SK-N-SH treated with all-trans-retinoic acid at 6 μM for 48 hours (cell line): ENCODE measurements at regions not wholly inside any gene's neighbourhood (a gene's known extent, or its start where the extent isn't known, plus 50 kb on each side); places are given as distances from the start of the nearest gene placed in this dataset.
"Not testable (repeated sequence)": the region's sequence is repeated elsewhere in the genome, so short reads cannot be mapped to it uniquely, and the experiment has no call there.

Source experiments
- ATAC-seq: fragments of 200-7000 bp; cut with Tn5 transposase; 3 replicates; pipeline ENCODE4 v1.9.1; 2020; ENCODE audit warnings: mild to moderate bottlenecking, moderate library complexity
- ARNTL ChIP-seq: fragments of 450-650 bp; formaldehyde crosslinking; IDR thresholded peaks from 2 replicates; pipeline ENCODE4 v1.5.0; 2020; ENCODE audit warnings: low read depth, mild to moderate bottlenecking, moderate library complexity, borderline replicate concordance
- BACH2 ChIP-seq: fragments of 250-450 bp; sonication (Bioruptor Pico); IDR thresholded peaks from 2 replicates; pipeline ENCODE4 v1.9.0; 2021; ENCODE audit warnings: mild to moderate bottlenecking, borderline replicate concordance
- ESRRG ChIP-seq: fragments of 250-450 bp; sonication (Bioruptor Pico); IDR thresholded peaks from 2 replicates; pipeline ENCODE4 v1.6.1; 2021; ENCODE audit warnings: mild to moderate bottlenecking
- GLIS3 ChIP-seq: fragments of 250-450 bp; sonication (Bioruptor Pico); IDR thresholded peaks from 2 replicates; pipeline ENCODE4 v1.5.0; 2020; ENCODE audit warnings: mild to moderate bottlenecking, moderate library complexity
- ISL1 ChIP-seq: fragments of 250-450 bp; sonication (Bioruptor Pico); IDR thresholded peaks from 2 replicates; pipeline ENCODE4 v2.1.2; 2022; ENCODE audit warnings: mild to moderate bottlenecking, moderate library complexity
- OSR1 ChIP-seq: fragments of 250-450 bp; sonication (Bioruptor Pico); IDR thresholded peaks from 2 replicates; pipeline ENCODE4 v1.8.0; 2022; ENCODE audit warnings: moderate library complexity, mild to moderate bottlenecking, inconsistent platforms
- PPARA ChIP-seq: fragments of 250-450 bp; sonication (Bioruptor Pico); IDR thresholded peaks from 2 replicates; pipeline ENCODE4 v1.5.0; 2020; ENCODE audit warnings: mild to moderate bottlenecking, borderline replicate concordance
- TCF4 ChIP-seq: fragments of 250-450 bp; sonication (Bioruptor Pico); IDR thresholded peaks from 2 replicates; pipeline ENCODE4 v1.8.0; 2021; ENCODE audit warnings: mild to moderate bottlenecking, moderate library complexity, borderline replicate concordance
- TOX ChIP-seq: fragments of 250-450 bp; sonication (Bioruptor Pico); IDR thresholded peaks from 2 replicates; pipeline ENCODE4 v1.8.0; 2021; ENCODE audit warnings: mild to moderate bottlenecking, moderate library complexity, borderline replicate concordance
- ZC3H10 ChIP-seq: fragments of 250-450 bp; sonication (Bioruptor Pico); IDR thresholded peaks from 2 replicates; pipeline ENCODE4 v1.5.1; 2021; ENCODE audit warnings: mild to moderate bottlenecking, moderate library complexity
- ZFP3 ChIP-seq: fragments of 250-450 bp; sonication (Bioruptor Pico); IDR thresholded peaks from 2 replicates; pipeline ENCODE4 v1.5.0; 2020; ENCODE audit warnings: mild to moderate bottlenecking, moderate library complexity
- ZNF565 ChIP-seq: fragments of 450-650 bp; formaldehyde crosslinking; conservative IDR thresholded peaks from 2 replicates; pipeline ENCODE4 v1.5.0; 2020; ENCODE audit warnings: low read depth, mild to moderate bottlenecking, moderate library complexity
- ZNF70 ChIP-seq: fragments of 450-650 bp; formaldehyde crosslinking; IDR thresholded peaks from 2 replicates; pipeline ENCODE4 v1.5.0; 2020; ENCODE audit warnings: mild to moderate bottlenecking, moderate library complexity
- ZNF8 ChIP-seq: fragments of 450-650 bp; formaldehyde crosslinking; IDR thresholded peaks from 2 replicates; pipeline ENCODE4 v1.5.0; 2020; ENCODE audit warnings: mild to moderate bottlenecking, moderate library complexity
- TF ChIP-seq, protein P1 (sequence below): fragments of 250-450 bp; sonication (Bioruptor Pico); IDR thresholded peaks from 2 replicates; pipeline ENCODE4 v1.5.1; 2020; ENCODE audit warnings: low read depth, mild to moderate bottlenecking, moderate library complexity
- TF ChIP-seq, protein P2 (sequence below): fragments of 250-450 bp; sonication (Bioruptor Pico); IDR thresholded peaks from 2 replicates; pipeline ENCODE4 v1.8.0; 2020; ENCODE audit warnings: mild to moderate bottlenecking, moderate library complexity, borderline replicate concordance
- TF ChIP-seq, protein P3 (sequence below): fragments of 250-450 bp; sonication (Bioruptor Pico); IDR thresholded peaks from 2 replicates; pipeline ENCODE4 v1.8.0; 2021; ENCODE audit warnings: low read depth, mild to moderate bottlenecking, moderate library complexity, borderline replicate concordance
- TF ChIP-seq, protein P4 (sequence below): fragments of 250-450 bp; sonication (Bioruptor Pico); IDR thresholded peaks from 2 replicates; pipeline ENCODE4 v1.5.1; 2021; ENCODE audit warnings: mild to moderate bottlenecking, moderate library complexity
- TF ChIP-seq, protein P5 (sequence below): fragments of 250-450 bp; sonication (Bioruptor Pico); IDR thresholded peaks from 2 replicates; pipeline ENCODE4 v1.5.0; 2020; ENCODE audit warnings: mild to moderate bottlenecking, moderate library complexity

DNA sequence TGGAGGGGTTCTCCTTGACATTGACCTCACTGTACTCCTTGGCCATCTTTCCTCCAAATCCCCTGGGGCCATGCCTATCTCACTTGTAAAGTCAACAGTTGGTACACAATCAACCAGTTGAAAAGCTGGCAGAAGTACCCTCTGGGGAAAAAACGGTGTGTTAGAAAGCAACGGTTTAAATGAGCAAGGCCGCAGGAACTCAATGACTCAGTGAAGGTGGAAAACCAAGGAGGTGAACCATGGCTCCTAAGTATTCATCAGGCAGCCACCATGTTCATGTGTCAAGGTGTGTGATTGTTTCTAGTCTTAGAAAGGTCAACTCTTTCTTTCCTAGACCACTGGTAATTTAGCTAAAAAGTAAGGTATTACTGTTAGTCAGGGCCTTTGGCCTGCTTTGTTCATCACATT lies 130.9 kb upstream of the SATB1 start (continued):
- TF ChIP-seq, protein P1, sequence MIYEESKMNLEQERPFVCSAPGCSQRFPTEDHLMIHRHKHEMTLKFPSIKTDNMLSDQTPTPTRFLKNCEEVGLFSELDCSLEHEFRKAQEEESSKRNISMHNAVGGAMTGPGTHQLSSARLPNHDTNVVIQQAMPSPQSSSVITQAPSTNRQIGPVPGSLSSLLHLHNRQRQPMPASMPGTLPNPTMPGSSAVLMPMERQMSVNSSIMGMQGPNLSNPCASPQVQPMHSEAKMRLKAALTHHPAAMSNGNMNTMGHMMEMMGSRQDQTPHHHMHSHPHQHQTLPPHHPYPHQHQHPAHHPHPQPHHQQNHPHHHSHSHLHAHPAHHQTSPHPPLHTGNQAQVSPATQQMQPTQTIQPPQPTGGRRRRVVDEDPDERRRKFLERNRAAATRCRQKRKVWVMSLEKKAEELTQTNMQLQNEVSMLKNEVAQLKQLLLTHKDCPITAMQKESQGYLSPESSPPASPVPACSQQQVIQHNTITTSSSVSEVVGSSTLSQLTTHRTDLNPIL (CRISPR knock-in tag), result no peak
- TF ChIP-seq, protein P2, sequence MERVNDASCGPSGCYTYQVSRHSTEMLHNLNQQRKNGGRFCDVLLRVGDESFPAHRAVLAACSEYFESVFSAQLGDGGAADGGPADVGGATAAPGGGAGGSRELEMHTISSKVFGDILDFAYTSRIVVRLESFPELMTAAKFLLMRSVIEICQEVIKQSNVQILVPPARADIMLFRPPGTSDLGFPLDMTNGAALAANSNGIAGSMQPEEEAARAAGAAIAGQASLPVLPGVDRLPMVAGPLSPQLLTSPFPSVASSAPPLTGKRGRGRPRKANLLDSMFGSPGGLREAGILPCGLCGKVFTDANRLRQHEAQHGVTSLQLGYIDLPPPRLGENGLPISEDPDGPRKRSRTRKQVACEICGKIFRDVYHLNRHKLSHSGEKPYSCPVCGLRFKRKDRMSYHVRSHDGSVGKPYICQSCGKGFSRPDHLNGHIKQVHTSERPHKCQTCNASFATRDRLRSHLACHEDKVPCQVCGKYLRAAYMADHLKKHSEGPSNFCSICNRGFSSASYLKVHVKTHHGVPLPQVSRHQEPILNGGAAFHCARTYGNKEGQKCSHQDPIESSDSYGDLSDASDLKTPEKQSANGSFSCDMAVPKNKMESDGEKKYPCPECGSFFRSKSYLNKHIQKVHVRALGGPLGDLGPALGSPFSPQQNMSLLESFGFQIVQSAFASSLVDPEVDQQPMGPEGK, result no peak
- no peak for TF ChIP-seq BACH2 (CRISPR knock-in tag)
- TF ChIP-seq ZFP3 (CRISPR knock-in tag), result no peak

DNA sequence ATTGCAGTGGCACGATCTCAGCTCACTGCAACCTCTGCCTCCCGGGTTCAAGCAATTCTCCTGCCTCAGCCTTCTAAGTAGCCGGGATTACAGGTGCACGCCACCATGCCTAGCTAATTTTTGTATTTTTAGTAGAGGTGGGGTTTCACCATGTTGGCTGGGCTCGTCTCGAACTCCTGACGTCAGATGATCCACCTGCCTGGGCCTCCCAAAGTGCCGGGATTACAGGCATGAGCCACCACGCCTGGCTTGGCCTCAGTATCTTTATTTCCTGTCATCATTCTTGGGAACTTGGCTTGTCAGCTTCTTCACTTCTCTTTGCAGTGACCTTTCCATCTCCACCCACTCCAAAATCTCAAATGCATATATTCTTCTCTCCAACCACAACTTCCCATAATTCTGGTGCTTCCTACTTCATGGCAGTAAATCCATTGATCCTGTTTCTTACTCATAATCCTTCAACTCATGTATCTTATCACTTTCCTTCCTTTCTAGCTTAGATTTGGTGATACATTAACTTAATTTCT lies 127.5 kb upstream of the SATB1 start:
- ATAC-seq, result not testable (repeated sequence)

DNA sequence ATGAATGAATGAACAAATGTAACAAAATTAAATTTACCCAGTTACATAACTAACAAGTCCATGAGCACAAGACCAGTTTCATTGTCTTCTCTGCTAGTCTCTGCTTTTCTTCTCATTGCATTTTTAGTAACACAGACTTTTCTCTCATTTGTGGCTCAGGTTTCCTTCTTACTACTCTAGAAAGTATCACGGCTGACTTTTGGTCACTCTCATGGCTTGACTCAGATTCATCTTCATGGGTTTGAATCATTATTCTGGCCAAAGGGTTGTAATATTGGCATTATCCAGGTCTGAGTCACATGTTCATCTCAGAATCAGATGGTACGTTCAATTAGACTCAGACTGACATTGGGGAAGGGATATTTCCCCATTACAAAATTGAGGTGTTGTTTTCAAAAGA lies 121.5 kb upstream of the SATB1 start:
- ATAC-seq, result no peak
- TF ChIP-seq ZNF8 (CRISPR knock-in tag), result no peak
- no peak for TF ChIP-seq ESRRG
- TF ChIP-seq ISL1 (CRISPR knock-in tag), result no peak
- no peak for TF ChIP-seq OSR1 (CRISPR knock-in tag)
- TF ChIP-seq ZC3H10 (CRISPR knock-in tag), result no peak
- no peak for TF ChIP-seq PPARA (CRISPR knock-in tag)
- TF ChIP-seq, protein P3, sequence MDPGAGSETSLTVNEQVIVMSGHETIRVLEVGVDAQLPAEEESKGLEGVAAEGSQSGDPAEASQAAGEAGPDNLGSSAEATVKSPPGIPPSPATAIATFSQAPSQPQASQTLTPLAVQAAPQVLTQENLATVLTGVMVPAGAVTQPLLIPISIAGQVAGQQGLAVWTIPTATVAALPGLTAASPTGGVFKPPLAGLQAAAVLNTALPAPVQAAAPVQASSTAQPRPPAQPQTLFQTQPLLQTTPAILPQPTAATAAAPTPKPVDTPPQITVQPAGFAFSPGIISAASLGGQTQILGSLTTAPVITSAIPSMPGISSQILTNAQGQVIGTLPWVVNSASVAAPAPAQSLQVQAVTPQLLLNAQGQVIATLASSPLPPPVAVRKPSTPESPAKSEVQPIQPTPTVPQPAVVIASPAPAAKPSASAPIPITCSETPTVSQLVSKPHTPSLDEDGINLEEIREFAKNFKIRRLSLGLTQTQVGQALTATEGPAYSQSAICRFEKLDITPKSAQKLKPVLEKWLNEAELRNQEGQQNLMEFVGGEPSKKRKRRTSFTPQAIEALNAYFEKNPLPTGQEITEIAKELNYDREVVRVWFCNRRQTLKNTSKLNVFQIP, result no peak
- TF ChIP-seq BACH2 (CRISPR knock-in tag), result no peak
- TF ChIP-seq, all 23 proteins: peak for 0

DNA sequence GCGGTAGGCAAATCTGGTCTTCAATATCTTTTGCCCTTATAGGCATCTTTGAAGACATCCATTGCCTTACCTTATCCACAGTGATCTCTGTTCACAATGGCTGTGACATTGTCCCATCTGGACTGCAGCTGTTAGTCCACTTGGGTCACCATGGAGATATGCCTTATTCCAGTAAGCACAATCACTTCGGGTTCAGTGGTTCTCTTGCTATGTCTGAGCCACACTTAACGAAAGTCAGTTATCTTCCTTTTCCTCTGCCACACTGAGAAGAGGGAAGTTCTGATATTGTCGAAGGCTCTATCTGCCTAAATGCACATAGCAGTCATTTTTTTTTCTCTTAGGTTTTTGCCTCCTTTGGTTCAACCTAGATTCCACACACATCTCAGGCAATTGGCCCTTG lies 119.0 kb upstream of the SATB1 start:
- no peak for ATAC-seq
- TF ChIP-seq, protein P4, sequence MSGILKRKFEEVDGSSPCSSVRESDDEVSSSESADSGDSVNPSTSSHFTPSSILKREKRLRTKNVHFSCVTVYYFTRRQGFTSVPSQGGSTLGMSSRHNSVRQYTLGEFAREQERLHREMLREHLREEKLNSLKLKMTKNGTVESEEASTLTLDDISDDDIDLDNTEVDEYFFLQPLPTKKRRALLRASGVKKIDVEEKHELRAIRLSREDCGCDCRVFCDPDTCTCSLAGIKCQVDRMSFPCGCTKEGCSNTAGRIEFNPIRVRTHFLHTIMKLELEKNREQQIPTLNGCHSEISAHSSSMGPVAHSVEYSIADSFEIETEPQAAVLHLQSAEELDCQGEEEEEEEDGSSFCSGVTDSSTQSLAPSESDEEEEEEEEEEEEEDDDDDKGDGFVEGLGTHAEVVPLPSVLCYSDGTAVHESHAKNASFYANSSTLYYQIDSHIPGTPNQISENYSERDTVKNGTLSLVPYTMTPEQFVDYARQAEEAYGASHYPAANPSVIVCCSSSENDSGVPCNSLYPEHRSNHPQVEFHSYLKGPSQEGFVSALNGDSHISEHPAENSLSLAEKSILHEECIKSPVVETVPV (CRISPR knock-in tag), result no peak
- TF ChIP-seq, protein P1 (CRISPR knock-in tag), result no peak
- TF ChIP-seq GLIS3 (CRISPR knock-in tag) (no peak), TCF4 (CRISPR knock-in tag) (peak; percentile 32; the same call in 1 of the 2 replicates)

DNA sequence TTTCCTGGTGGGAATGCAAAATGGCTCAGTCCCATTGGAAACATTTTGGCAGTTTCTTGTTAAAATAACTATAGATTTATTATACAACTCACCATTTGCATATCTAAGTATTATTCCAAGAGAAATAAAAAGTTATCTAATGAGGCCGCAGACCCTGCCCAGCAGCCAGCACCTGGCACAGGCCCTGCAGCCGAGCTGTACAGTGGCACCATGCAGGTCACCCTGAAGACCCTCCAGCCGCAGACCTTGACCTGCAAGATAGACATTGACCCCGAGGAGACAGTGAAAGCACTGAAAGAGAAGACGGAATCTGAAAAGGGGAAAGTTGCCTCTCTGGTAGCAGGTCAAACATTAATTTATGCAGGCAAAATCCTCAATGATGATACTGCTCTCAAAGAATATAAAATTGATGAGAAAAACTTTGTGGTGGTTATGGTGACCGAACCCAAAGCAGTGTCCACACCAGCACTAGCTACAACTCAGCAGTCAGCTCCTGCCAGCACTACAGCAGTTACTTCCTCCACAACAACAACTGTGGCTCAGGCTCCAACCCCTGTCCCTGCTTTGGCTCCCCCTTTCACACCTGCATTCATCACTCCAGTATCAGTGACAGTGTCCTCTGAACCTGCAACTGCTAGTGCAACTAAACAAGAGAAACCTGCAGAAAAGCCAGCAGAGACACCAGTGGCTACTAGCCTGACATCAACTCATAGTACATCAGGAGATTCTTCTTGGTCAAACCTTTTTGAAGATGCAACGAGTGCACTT lies 113.5 kb upstream of the SATB1 start:
- no peak for TF ChIP-seq TOX (CRISPR knock-in tag)
- TF ChIP-seq ZNF565 (CRISPR knock-in tag), result no peak
- TF ChIP-seq BACH2 (CRISPR knock-in tag), result no peak
- TF ChIP-seq ZNF70, result no peak
- TF ChIP-seq ARNTL, result no peak
- no peak for TF ChIP-seq GLIS3 (CRISPR knock-in tag)
- TF ChIP-seq, protein P5, sequence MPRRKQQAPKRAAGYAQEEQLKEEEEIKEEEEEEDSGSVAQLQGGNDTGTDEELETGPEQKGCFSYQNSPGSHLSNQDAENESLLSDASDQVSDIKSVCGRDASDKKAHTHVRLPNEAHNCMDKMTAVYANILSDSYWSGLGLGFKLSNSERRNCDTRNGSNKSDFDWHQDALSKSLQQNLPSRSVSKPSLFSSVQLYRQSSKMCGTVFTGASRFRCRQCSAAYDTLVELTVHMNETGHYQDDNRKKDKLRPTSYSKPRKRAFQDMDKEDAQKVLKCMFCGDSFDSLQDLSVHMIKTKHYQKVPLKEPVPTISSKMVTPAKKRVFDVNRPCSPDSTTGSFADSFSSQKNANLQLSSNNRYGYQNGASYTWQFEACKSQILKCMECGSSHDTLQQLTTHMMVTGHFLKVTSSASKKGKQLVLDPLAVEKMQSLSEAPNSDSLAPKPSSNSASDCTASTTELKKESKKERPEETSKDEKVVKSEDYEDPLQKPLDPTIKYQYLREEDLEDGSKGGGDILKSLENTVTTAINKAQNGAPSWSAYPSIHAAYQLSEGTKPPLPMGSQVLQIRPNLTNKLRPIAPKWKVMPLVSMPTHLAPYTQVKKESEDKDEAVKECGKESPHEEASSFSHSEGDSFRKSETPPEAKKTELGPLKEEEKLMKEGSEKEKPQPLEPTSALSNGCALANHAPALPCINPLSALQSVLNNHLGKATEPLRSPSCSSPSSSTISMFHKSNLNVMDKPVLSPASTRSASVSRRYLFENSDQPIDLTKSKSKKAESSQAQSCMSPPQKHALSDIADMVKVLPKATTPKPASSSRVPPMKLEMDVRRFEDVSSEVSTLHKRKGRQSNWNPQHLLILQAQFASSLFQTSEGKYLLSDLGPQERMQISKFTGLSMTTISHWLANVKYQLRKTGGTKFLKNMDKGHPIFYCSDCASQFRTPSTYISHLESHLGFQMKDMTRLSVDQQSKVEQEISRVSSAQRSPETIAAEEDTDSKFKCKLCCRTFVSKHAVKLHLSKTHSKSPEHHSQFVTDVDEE (CRISPR knock-in tag), result no peak
- TF ChIP-seq ZNF8 (CRISPR knock-in tag), result no peak
- TF ChIP-seq, all 23 proteins: peak for 0
- no peak for ATAC-seq
